Endodermal cell (in vitro differentiated cells): ENCODE measurements at regions not wholly inside any gene's neighbourhood (a gene's known extent, or its start where the extent isn't known, plus 50 kb on each side); places are given as distances from the start of the nearest gene placed in this dataset.

Experiments
- DNase-seq: peaks from one replicate; pipeline ENCODE4 v3.0.0-alpha.2; 2017
- H3K27ac ChIP-seq: 2 replicates; pipeline ENCODE4 v1.5.1; 2013; ENCODE audit warnings: mild to moderate bottlenecking, low read depth, low read length, moderate library complexity
- H3K27me3 ChIP-seq: 2 replicates; pipeline ENCODE4 v1.6.1; 2013; ENCODE audit warnings: mild to moderate bottlenecking, low read length, moderate library complexity; ENCODE audit not compliant: insufficient read depth, control insufficient read depth, poor library complexity, severe bottlenecking
- H3K36me3 ChIP-seq: 2 replicates; pipeline ENCODE4 v1.7.0; 2013; ENCODE audit warnings: mild to moderate bottlenecking, low read length, moderate library complexity; ENCODE audit not compliant: control insufficient read depth, insufficient read depth
- H3K4me1 ChIP-seq: one replicate; pipeline ENCODE4 v1.7.0; 2013; ENCODE audit warnings: low read length; ENCODE audit not compliant: control insufficient read depth, insufficient read depth
- H3K4me3 ChIP-seq: 2 replicates; pipeline ENCODE4 v1.5.1; 2013; ENCODE audit warnings: mild to moderate bottlenecking, low read length, moderate library complexity
- H3K9ac ChIP-seq: 2 replicates; pipeline ENCODE4 v1.6.1; 2013; ENCODE audit warnings: mild to moderate bottlenecking, low read length, moderate library complexity; ENCODE audit not compliant: poor library complexity, severe bottlenecking; ENCODE audit errors: extremely low read depth
- H3K9me3 ChIP-seq: 2 replicates; pipeline ENCODE4 v1.6.1; 2013; ENCODE audit warnings: mild to moderate bottlenecking, low read length, moderate library complexity; ENCODE audit not compliant: control insufficient read depth
- H3K27ac Mint-ChIP-seq: 2 replicates; pipeline ENCODE4 v1.8.0; 2020; ENCODE audit warnings: mixed read lengths
- H3K27me3 Mint-ChIP-seq: 2 replicates; pipeline ENCODE4 v1.8.0; 2021; ENCODE audit warnings: mild to moderate bottlenecking, mixed read lengths; ENCODE audit not compliant: insufficient read depth
- H3K36me3 Mint-ChIP-seq: 2 replicates; pipeline ENCODE4 v1.8.0; 2020; ENCODE audit warnings: low read depth, mixed read lengths
- H3K4me1 Mint-ChIP-seq: 2 replicates; pipeline ENCODE4 v1.8.0; 2020; ENCODE audit warnings: mixed read lengths
- H3K4me3 Mint-ChIP-seq: 2 replicates; pipeline ENCODE4 v1.8.0; 2020; ENCODE audit warnings: mild to moderate bottlenecking, moderate library complexity, mixed read lengths
- H3K9me3 Mint-ChIP-seq: 2 replicates; pipeline ENCODE4 v1.8.0; 2020; ENCODE audit warnings: mild to moderate bottlenecking, mixed read lengths
- CTCF ChIP-seq: fragments of 200-600 bp; sonication (generic); conservative IDR thresholded peaks from 2 replicates; pipeline ENCODE4 v1.5.0; 2021; ENCODE audit warnings: antibody characterized with exemption, mild to moderate bottlenecking
- WGBS, 2 experiments: methylation state at CpG; one replicate each; pipeline versions ENCODE4 v1.1.5 to v1.1.7; 2013; ENCODE audit warnings: missing lambda C conversion rate in 2 of 2, mixed read lengths in 1 of 2; ENCODE audit not compliant: insufficient coverage in 1 of 2, insufficient read length in 1 of 2; 5-methylcytosine and 5-hydroxymethylcytosine counted together

- WGBS, 2 experiments = 62% methylated on average over 1 of the region's 1 CpG; no CpG with 5 or more reads in 1 of the 2 experiments
- H3K9me3 Mint-ChIP-seq = no peaks in the 10 kb centered on the region
Measured at GRCh38 chr7:12741951-12742575, 54.6 kb downstream of the ARL4A start.

GRCh38 chr7:12746211-12746610 is 58.8 kb downstream of the ARL4A start:
- H3K27me3 Mint-ChIP-seq = no peaks in the 10 kb centered on the region
- no peak for TF ChIP-seq CTCF
- Histone ChIP-seq H3K36me3 (no peaks in the 10 kb centered on the region), H3K4me3 (no peak overlapping the region), H3K4me1 (no peaks in the 10 kb centered on the region), H3K27me3 (no peaks in the 10 kb centered on the region), H3K9me3 (no peaks in the 10 kb centered on the region), H3K27ac (no peak overlapping the region), H3K9ac (no peak overlapping the region)
- no peak overlapping the region for H3K27ac Mint-ChIP-seq
- DNase-seq = no peak
- H3K4me3 Mint-ChIP-seq = no peak overlapping the region
- no peaks in the 10 kb centered on the region for H3K9me3 Mint-ChIP-seq
- 100% methylated on average over 1 of the region's 1 CpG; no CpG with 5 or more reads in 1 of the 2 experiments for WGBS, 2 experiments
- H3K4me1 Mint-ChIP-seq = peaks cover 3% of the 10 kb centered on the region
- no peaks in the 10 kb centered on the region for H3K36me3 Mint-ChIP-seq

More at GRCh38 chr7:12741951-12742575, 54.6 kb downstream of the ARL4A start:
- H3K27me3 Mint-ChIP-seq = no peaks in the 10 kb centered on the region
- no peak for TF ChIP-seq CTCF
- no peak overlapping the region for H3K27ac ChIP-seq
- no peak overlapping the region for H3K9ac ChIP-seq
- no peaks in the 10 kb centered on the region for H3K36me3 Mint-ChIP-seq
- H3K4me3 Mint-ChIP-seq = no peak overlapping the region
- DNase-seq = no peak
- no peak overlapping the region for H3K4me3 ChIP-seq
- no peak overlapping the region for H3K27ac Mint-ChIP-seq
- H3K4me1 ChIP-seq = no peaks in the 10 kb centered on the region
- H3K9me3 ChIP-seq = no peaks in the 10 kb centered on the region
- H3K36me3 ChIP-seq = no peaks in the 10 kb centered on the region
- peaks cover 4% of the 10 kb centered on the region for H3K4me1 Mint-ChIP-seq
- H3K27me3 ChIP-seq = no peaks in the 10 kb centered on the region

- 90 to 96% methylated on average over 4 to 10 of the region's 10 CpGs for WGBS, 2 experiments
- Histone ChIP-seq H3K27ac (no peak overlapping the region), H3K4me3 (no peak overlapping the region), H3K36me3 (no peaks in the 10 kb centered on the region), H3K9me3 (no peaks in the 10 kb centered on the region), H3K27me3 (no peaks in the 10 kb centered on the region), H3K9ac (no peak overlapping the region), H3K4me1 (no peaks in the 10 kb centered on the region)
- Mint-ChIP-seq H3K27ac (no peak overlapping the region), H3K9me3 (no peaks in the 10 kb centered on the region), H3K36me3 (no peaks in the 10 kb centered on the region), H3K27me3 (no peaks in the 10 kb centered on the region), H3K4me3 (no peak overlapping the region), H3K4me1 (peaks cover 3% of the 10 kb centered on the region)
- DNase-seq = no peak
- no peak for TF ChIP-seq CTCF
Measured at GRCh38 chr7:12747687-12748306, 60.4 kb downstream of the ARL4A start.
